Stomach (tissue), 8 donors: ENCODE measurements at regions not wholly inside any gene's neighbourhood (a gene's known extent, or its start where the extent isn't known, plus 50 kb on each side); places are given as distances from the start of the nearest gene placed in this dataset.

Experiments used
- DNase-seq, 2 donors: peaks; one replicate each; pipeline versions ENCODE4 v3.0.0 to v3.0.0-alpha.2; 2013 to 2019
- H3K27ac ChIP-seq, 5 donors: fragments of 200-600 bp in 4 of 5; sonication (generic) in 4 of 5; one replicate each; pipeline ENCODE4 v1.5.1; 2013 to 2019; ENCODE audit warnings: mild to moderate bottlenecking in 1 of 5, moderate library complexity in 1 of 5
- H3K27me3 ChIP-seq, 3 donors: fragments of 200-600 bp; sonication (generic); one replicate each; pipeline ENCODE4 v1.5.1; 2017 to 2019; ENCODE audit warnings: mixed run types in 1 of 3
- H3K36me3 ChIP-seq, 4 donors: fragments of 200-600 bp; sonication (generic); 1 replicate in 3 of 4; 2 replicates in 1 of 4; pipeline ENCODE4 v1.5.1; 2016 to 2019
- H3K4me1 ChIP-seq, 4 donors: fragments of 200-600 bp; sonication (generic); one replicate each; pipeline ENCODE4 v1.5.1; 2016 to 2019
- H3K4me3 ChIP-seq, 4 donors: fragments of 200-600 bp; sonication (generic) in 3 of 4; one replicate each; pipeline ENCODE4 v1.5.1; 2016 to 2019; ENCODE audit warnings: mild to moderate bottlenecking in 1 of 4
- H3K9me3 ChIP-seq, 4 donors: fragments of 200-600 bp; sonication (generic); one replicate each; pipeline ENCODE4 v1.5.1; 2016 to 2019
- EP300 ChIP-seq: sonication (generic); formaldehyde crosslinking; IDR thresholded peaks from one replicate; pipeline ENCODE4 v1.6.1; 2017; ENCODE audit warnings: antibody characterized with exemption
- POLR2A ChIP-seq, 4 donors: fragments of 450-650 bp; IDR thresholded peaks; one replicate each; pipeline ENCODE4 v1.6.1; 2016; ENCODE audit warnings: antibody characterized with exemption in 4 of 4, control low read depth in 2 of 4, mild to moderate bottlenecking in 1 of 4, moderate library complexity in 1 of 4
- POLR2AphosphoS5 ChIP-seq, 3 donors: sonication (generic); formaldehyde crosslinking; IDR thresholded peaks; one replicate each; pipeline ENCODE4 v1.6.1; 2016; ENCODE audit warnings: antibody characterized with exemption in 3 of 3
- WGBS, 5 donors: extraction: QIAGEN DNeasy Blood & Tissue Kit in 3 of 5; methylation state at CpG; one replicate each; pipeline versions ENCODE4 v1.1.5 to v1.1.7; 2013 to 2018; 5-methylcytosine and 5-hydroxymethylcytosine counted together
- intact Hi-C: fragments of 100-400 bp; cut with DNase I; formaldehyde crosslinking; loops from one replicate; pipeline ENCODE4 v1.15.1; 2023; ENCODE audit warnings: low total_unique reads
- TF ChIP-seq, protein P1 (sequence below), 7 experiments: fragments of 450-650 bp in 4 of 7; fragments of 200-600 bp in 3 of 7; sonication (generic) in 3 of 7; IDR thresholded peaks; one replicate each; pipeline ENCODE4 v1.5.1; 2016 to 2019; ENCODE audit warnings: antibody characterized with exemption in 7 of 7, control low read depth in 2 of 7, mild to moderate bottlenecking in 1 of 7
- donor health status: healthy with polysubstance abuse.
- donor health status: Bipolar disorder and iron deficiency.
- donor health status: healthy.

DNA sequence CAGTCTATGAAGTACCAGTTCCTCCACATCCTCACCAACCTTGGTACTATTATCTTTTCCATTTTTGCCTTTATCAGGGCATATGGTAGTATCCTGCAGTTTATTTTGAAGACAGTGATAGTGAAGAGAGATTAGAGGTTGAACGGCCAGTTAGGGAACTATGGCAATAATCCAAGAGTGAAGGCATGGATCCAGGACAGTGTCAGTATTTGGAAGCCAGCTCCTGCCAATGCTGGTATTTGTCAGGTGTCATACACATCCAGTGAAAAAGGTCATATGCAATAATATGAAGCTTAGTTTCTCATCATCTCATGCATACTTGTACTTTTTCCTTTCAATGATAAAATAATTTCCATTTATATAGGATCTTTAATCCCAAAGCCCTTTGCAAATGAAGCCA lies 56.8 kb upstream of the KCNMB2 start:
- TF ChIP-seq EP300 (no peak), POLR2A (IDR thresholded peaks at IDR 0.05) (no peak), POLR2AphosphoS5 (IDR thresholded peaks at IDR 0.05) (no peak)
- TF ChIP-seq, protein P1, sequence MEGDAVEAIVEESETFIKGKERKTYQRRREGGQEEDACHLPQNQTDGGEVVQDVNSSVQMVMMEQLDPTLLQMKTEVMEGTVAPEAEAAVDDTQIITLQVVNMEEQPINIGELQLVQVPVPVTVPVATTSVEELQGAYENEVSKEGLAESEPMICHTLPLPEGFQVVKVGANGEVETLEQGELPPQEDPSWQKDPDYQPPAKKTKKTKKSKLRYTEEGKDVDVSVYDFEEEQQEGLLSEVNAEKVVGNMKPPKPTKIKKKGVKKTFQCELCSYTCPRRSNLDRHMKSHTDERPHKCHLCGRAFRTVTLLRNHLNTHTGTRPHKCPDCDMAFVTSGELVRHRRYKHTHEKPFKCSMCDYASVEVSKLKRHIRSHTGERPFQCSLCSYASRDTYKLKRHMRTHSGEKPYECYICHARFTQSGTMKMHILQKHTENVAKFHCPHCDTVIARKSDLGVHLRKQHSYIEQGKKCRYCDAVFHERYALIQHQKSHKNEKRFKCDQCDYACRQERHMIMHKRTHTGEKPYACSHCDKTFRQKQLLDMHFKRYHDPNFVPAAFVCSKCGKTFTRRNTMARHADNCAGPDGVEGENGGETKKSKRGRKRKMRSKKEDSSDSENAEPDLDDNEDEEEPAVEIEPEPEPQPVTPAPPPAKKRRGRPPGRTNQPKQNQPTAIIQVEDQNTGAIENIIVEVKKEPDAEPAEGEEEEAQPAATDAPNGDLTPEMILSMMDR (IDR thresholded peaks at IDR 0.05), result no peak
- H3K27me3 ChIP-seq, result no peaks in the 10 kb centered on the region
- intact Hi-C loops, result no loop called here
- no peaks in the 10 kb centered on the region for H3K4me1 ChIP-seq
- no peak overlapping the region for H3K27ac ChIP-seq
- 11 to 30% (median 15%) methylated on average over 1 of the region's 1 CpG for WGBS, 5 donors
- no peaks in the 10 kb centered on the region for H3K9me3 ChIP-seq
- no peak overlapping the region for H3K4me3 ChIP-seq
- no peaks in the 10 kb centered on the region for H3K36me3 ChIP-seq
- DNase-seq, result no peak

DNA sequence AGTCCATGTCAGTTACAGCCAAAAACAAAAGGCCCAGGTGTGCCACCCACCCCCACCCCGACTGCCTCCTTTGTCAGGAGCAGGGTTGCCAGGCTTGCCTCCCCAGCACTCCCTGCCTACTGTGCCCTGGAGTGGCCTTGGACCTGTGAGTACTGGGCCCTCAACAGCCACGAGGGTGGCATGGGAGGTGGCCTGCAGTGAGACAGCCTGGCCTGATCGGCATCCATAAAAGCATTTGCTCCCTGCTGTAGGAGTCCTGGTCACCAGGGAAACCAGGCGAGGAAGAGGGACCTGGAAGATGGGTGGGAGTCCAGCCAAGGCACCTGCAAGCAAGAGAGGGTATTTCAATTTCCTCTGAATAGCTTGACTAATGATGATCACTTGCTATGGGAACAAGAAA lies 56.4 kb upstream of the KCNMB2 start:
- Histone ChIP-seq H3K36me3 (no peaks in the 10 kb centered on the region), H3K27me3 (no peaks in the 10 kb centered on the region), H3K27ac (no peak overlapping the region), H3K4me3 (no peak overlapping the region), H3K4me1 (no peaks in the 10 kb centered on the region), H3K9me3 (no peaks in the 10 kb centered on the region)
- 60 to 72% (median 67%) methylated on average over 2 to 4 of the region's 4 CpGs for WGBS, 5 donors
- intact Hi-C loops, result no loop called here
- no peak for TF ChIP-seq EP300
- no peak for TF ChIP-seq POLR2A (IDR thresholded peaks at IDR 0.05)
- TF ChIP-seq, protein P1 (IDR thresholded peaks at IDR 0.05), result no peak
- no peak for TF ChIP-seq POLR2AphosphoS5 (IDR thresholded peaks at IDR 0.05)
- no peak for DNase-seq

DNA sequence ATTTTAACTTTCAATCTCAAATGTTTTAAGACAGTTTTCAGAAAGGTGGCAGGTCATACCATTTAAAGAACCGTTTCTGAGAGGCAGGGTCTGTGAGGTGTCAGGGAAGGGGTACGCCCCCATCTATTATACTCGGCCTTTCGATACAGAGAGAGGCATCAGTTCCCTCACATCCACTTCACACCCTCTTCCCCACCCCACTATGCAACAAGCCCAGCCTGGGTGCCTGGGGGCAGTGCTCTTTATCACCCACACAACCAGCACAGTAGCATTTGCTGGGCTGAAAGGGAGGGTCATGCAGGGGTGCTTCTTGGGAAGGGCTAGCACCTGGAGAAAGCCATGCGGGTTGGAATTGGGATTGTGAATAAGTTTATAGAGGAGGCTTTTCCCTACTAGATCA lies 56.0 kb upstream of the KCNMB2 start:
- H3K36me3 ChIP-seq, result no peaks in the 10 kb centered on the region
- H3K9me3 ChIP-seq, result no peaks in the 10 kb centered on the region
- TF ChIP-seq, protein P1 (IDR thresholded peaks at IDR 0.05), result no peak
- TF ChIP-seq EP300 (no peak), POLR2A (IDR thresholded peaks at IDR 0.05) (no peak), POLR2AphosphoS5 (IDR thresholded peaks at IDR 0.05) (no peak)
- intact Hi-C loops, result no loop called here
- H3K27ac ChIP-seq, result no peak overlapping the region
- H3K4me3 ChIP-seq, result no peak overlapping the region
- no peak for DNase-seq
- no peaks in the 10 kb centered on the region for H3K27me3 ChIP-seq
- WGBS, 5 donors, result 83 to 89% (median 86%) methylated on average over 5 of the region's 5 CpGs
- no peaks in the 10 kb centered on the region for H3K4me1 ChIP-seq

DNA sequence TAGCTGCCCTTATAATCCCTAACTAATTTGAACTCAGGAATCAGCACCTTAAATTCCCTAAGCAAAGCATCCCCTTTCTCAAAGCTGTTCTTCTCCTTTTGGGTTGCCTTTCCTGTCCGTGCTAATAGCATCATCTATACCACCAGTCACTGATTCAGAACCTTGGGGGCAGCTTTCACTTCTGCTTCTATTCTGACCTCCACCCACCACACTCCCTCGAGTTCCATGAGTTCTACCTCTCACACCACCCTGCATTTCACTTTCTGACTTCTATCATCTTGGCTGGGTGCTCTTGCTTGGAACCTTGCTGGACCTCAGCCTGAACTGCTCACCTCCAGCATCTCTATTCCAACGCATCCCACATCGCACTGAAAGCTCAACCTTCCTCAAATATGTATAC lies 55.4 kb upstream of the KCNMB2 start:
- no peak overlapping the region for H3K4me3 ChIP-seq
- H3K27me3 ChIP-seq, result no peaks in the 10 kb centered on the region
- H3K4me1 ChIP-seq, result no peaks in the 10 kb centered on the region
- no peak overlapping the region for H3K27ac ChIP-seq
- intact Hi-C loops, result no loop called here
- H3K9me3 ChIP-seq, result no peaks in the 10 kb centered on the region
- WGBS, 5 donors, result 73 to 79% (median 78%) methylated on average over 4 of the region's 4 CpGs
- H3K36me3 ChIP-seq, result no peaks in the 10 kb centered on the region
- DNase-seq, result no peak
- TF ChIP-seq POLR2AphosphoS5 (IDR thresholded peaks at IDR 0.05) (no peak), EP300 (no peak), POLR2A (IDR thresholded peaks at IDR 0.05) (no peak)
- TF ChIP-seq, protein P1 (IDR thresholded peaks at IDR 0.05), result no peak
